NCI-H2081 (cell line): ENCODE measurements at regions not wholly inside any gene's neighbourhood (a gene's known extent, or its start where the extent isn't known, plus 50 kb on each side); places are given as distances from the start of the nearest gene placed in this dataset.

Source experiments
- DNase-seq, 2 experiments: peaks; one replicate each; lab custom pipeline; 2025; lab: John Stamatoyannopoulos, UW

- no peak for DNase-seq
Measured at GRCh38 chr20:16220826-16221225, 352.4 kb downstream of the KIF16B start.

DNA sequence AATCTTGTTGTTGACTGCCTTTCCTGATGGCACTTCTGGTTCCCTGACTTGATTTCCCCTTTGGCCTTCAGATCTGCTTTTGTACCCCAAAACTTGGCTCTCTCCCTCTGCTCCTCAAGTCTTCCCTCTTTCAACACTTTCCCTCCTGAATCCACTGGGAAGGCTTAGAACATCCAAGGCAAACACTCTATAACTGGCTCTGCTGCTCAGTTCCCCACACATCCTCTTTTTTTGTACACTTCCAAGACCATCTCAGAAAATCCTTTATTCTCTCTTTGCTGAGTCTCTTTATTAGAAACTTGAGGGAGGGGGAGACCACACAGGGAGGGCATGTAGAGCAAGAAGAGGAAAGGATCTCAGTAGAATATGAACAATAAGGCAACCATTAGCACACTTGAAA, 354.1 kb downstream of the KIF16B start:
- no peak for DNase-seq

- DNase-seq: no peak
Measured at GRCh38 chr20:16216914-16217230, 356.4 kb downstream of the KIF16B start.

GRCh38 chr20:16216227-16216913, 356.9 kb downstream of the KIF16B start:
- no peak for DNase-seq

DNA sequence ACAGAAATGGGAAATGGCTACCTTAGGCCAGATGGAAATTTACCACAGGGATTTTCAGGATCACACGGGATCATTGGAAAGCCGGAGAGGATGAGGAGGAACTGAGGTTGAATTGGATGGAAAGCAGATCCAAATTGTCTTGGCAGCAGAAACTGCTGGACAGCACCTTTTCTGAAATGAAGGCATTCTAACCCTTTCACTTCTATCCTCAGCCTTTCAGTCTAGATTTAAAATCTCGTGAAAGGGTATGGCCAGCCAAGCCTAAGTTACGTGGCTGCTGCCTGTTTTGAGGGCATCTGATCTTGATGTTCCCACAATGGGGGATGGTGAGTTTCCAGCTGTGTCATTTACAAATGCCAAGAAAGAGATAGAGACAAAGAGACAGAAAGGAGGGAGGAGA, 358.2 kb downstream of the KIF16B start:
- no peak for DNase-seq

GRCh38 chr20:16212790-16213189, 360.5 kb downstream of the KIF16B start:
- DNase-seq: no peak

- no peak for DNase-seq
Measured at GRCh38 chr20:16209951-16210361, 363.3 kb downstream of the KIF16B start.

- DNase-seq: no peak
Measured at GRCh38 chr20:16209357-16209756, 363.9 kb downstream of the KIF16B start.

DNA sequence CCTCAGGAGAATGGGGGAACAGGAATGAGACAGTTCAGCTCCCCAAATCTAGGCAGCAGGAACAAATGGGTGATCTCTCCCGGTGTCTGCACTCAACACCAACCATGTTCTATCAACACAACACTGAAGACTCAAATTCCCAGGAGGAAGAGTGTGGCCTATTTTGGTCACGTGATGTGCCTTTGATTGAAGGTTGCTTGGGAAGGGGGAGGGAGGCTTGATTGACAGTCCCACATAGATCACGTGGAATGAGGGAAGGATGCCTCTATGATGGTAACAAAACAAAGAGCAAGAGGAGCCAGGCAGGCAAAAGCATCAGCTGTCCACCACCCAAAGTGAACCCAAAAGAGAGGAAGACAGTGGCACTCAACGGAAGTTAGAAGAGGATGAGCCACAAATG, 364.8 kb downstream of the KIF16B start:
- no peak for DNase-seq

DNA sequence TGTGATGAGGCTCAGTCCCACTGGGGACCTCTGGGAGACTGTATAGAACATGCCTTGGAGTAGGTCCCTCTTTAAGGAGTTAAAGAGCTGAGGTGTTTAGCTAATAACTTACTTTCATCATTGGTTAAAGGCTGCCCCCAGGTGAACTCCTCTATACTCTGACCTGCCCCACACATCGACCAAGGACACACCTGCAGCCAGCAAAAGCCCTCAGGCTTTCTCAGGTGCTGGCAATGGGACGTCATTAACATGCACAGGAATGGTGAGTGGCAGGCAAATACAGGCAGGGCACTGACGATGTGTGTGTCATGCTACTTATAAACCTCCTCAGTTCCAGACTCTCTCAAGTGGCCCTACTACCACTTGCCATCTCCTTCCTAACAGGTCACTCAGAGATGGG, 366.4 kb downstream of the KIF16B start:
- DNase-seq: no peak

- no peak for DNase-seq
Measured at GRCh38 chr20:16205507-16205906, 367.7 kb downstream of the KIF16B start.

DNA sequence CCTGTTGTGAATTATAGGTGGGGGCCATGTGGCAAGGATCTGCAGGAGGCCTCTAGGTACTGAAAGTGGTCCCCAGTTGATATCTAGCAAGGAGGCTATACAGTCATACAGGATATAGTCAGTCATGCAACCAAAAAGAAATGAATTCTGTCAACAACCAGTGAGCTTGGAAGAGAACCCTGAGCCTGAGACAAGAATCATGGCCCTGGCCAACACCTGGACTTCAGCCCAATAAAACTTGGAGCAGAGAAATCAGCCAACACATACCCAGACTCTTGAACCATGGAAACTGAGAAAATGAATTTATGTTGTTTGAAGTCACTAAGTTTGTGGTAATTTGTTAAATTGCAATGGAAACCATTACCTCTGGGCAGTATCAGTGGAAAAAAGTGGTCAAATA, 370.2 kb downstream of the KIF16B start:
- no peak for DNase-seq

- no peak for DNase-seq
Measured at GRCh38 chr20:16201191-16201590, 372.1 kb downstream of the KIF16B start.

GRCh38 chr20:16197696-16198095, 375.6 kb downstream of the KIF16B start:
- no peak for DNase-seq

DNA sequence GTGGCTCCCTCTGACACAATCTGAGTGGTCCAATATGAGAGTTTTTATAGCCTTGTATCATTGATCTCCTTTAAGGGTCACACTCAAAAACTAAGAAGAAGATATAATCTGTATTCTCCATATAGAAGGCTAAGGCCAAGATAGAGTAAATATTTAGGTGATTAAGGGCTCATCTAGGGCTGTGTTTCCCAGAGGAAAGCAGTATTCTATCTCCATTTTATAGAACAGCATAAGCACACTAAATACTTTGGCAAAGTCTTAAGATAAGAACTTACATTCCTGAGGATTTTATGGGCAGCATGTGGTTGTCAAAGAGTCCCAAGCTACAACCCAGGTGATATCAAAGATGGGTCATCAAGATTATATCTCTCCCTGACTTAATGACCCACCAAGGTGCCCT, 377.6 kb downstream of the KIF16B start:
- DNase-seq: no peak

- no peak for DNase-seq
Measured at GRCh38 chr20:16194617-16195360, 378.5 kb downstream of the KIF16B start.

DNA sequence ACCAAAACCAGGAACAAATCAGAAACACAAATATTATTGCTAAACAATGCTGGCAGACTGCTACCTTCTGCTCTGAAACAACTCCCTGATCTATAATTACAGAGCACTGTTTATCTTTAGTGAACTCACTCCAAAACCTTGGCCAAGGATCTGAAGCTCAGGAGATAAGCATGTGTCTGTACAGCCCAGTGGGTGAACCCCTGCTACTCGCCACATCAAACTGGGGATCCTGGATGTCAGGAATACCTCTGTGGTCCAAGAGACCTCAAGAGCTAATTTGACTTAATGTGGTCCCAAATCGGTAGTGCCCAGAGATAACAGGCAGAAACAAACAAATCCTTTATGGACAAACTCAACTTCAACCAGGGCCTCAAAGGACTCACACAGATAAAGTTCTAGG, 381.8 kb downstream of the KIF16B start:
- DNase-seq: no peak

DNA sequence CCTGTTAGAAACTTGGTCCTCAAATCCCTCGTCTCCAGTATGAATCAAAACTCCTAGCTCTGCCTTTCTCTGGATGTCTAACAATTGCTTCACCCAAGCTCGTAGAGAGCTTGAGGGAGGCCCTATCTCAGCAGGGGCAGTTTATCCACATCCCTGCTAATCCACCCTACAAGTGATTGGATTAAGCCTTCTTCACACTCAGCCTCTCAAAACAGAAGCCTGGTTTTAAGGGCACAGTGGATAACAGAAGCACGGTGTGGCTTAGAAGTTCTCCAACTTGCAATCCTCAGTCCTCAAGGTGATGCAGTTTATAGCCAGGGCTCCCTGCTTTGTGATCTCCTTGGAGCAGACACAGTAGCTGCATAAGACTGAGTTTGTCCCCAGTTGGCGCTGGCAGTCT, 383.9 kb downstream of the KIF16B start:
- no peak for DNase-seq

GRCh38 chr20:16187956-16188616, 385.2 kb downstream of the KIF16B start:
- DNase-seq: no peak

DNA sequence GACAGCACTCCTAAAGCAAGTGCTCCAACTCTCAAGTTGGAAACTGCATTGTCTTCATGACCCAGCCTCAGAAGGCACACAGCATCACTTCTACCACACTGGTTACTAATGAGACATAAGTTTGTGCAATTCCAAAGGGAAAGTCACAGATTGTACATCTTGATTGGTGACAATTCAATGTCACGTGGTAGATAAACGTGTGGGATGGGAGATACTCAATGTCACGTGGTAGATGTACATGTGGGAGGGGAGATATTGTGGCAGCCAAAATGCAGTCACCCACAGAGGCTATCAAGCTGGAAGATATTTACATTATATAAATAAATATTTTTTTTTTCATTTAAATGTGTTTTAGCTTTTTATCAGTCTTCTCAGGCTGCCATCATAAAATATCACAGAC, 393.3 kb downstream of the KIF16B start:
- no peak for DNase-seq

DNA sequence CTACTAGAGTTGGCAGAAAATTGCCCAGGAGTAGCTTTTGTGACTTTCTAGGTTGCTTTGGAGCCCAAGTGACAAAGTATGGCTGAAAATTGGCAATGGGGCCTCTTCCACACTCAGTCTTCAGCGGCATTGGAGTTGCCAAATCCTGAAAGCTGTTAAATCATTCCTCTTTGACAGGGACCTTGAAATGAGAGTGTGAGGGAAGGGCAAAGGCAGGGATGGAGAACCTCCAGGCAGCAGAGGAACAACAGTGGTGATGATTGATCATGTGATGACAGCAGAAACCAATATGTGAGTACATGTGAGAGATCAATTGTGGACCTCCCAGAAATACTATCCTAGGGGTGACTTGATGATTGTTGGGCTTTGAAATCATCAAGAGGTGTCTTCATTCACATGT, 393.9 kb downstream of the KIF16B start:
- no peak for DNase-seq

DNA sequence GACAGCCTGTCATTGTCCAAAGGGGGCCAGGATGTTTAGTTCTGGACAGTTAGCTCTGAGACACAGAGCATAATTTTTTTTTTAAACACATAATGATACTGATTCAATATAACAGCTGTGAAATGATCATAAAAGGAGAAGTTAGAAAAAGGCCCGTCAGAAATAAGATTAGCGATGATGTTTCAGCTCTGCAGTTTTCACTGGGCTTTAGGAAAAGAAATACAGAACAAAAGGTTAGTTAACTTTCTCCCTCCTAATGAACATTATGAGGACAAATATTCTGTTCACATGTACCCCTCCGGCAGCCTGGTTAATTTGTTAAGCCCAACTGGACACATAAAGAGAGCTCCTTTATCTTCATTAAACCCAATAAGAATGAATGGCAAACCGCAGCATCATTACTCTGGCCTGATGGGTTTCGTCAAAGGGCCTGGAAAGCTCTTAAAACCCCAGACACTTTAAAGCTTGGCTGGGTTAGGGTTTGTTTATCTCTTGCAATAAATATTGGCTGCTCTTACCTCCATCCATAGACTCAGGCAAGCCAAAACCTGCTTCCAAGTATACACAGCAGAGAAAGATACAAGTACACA, 394.6 kb downstream of the KIF16B start:
- no peak for DNase-seq

GRCh38 chr20:16175322-16175961, 397.8 kb downstream of the KIF16B start:
- no peak for DNase-seq
